Endothelial cell (in vitro differentiated cells): ENCODE measurements at regions not wholly inside any gene's neighbourhood (a gene's known extent, or its start where the extent isn't known, plus 50 kb on each side); places are given as distances from the start of the nearest gene placed in this dataset.

Experiments
- DNase-seq: peaks from one replicate; pipeline ENCODE4 v3.0.0; 2021; ENCODE audit warnings: low spot score
- H3K27ac Mint-ChIP-seq: one replicate; pipeline ENCODE4 v1.8.0; 2021; ENCODE audit warnings: mixed read lengths, inconsistent platforms; ENCODE audit not compliant: unreplicated experiment
- H3K27me3 Mint-ChIP-seq: one replicate; pipeline ENCODE4 v1.8.0; 2021; ENCODE audit warnings: mild to moderate bottlenecking, moderate library complexity, mixed read lengths, inconsistent platforms; ENCODE audit not compliant: unreplicated experiment
- H3K36me3 Mint-ChIP-seq: one replicate; pipeline ENCODE4 v1.8.0; 2021; ENCODE audit warnings: mild to moderate bottlenecking, low read depth, mixed read lengths, inconsistent platforms; ENCODE audit not compliant: unreplicated experiment
- H3K4me1 Mint-ChIP-seq: one replicate; pipeline ENCODE4 v1.8.0; 2021; ENCODE audit warnings: mild to moderate bottlenecking, mixed read lengths, inconsistent platforms; ENCODE audit not compliant: unreplicated experiment
- H3K4me3 Mint-ChIP-seq: one replicate; pipeline ENCODE4 v1.8.0; 2021; ENCODE audit warnings: mild to moderate bottlenecking, mixed read lengths, inconsistent platforms; ENCODE audit not compliant: unreplicated experiment
- H3K9me3 Mint-ChIP-seq: one replicate; pipeline ENCODE4 v1.8.0; 2021; ENCODE audit warnings: mixed read lengths, inconsistent platforms; ENCODE audit not compliant: unreplicated experiment
- TF ChIP-seq, protein P1 (sequence below): fragments of 200-600 bp; sonication (generic); IDR thresholded peaks from one replicate; pipeline ENCODE4 v1.5.0; 2021; ENCODE audit warnings: antibody characterized with exemption; ENCODE audit not compliant: unreplicated experiment

DNA sequence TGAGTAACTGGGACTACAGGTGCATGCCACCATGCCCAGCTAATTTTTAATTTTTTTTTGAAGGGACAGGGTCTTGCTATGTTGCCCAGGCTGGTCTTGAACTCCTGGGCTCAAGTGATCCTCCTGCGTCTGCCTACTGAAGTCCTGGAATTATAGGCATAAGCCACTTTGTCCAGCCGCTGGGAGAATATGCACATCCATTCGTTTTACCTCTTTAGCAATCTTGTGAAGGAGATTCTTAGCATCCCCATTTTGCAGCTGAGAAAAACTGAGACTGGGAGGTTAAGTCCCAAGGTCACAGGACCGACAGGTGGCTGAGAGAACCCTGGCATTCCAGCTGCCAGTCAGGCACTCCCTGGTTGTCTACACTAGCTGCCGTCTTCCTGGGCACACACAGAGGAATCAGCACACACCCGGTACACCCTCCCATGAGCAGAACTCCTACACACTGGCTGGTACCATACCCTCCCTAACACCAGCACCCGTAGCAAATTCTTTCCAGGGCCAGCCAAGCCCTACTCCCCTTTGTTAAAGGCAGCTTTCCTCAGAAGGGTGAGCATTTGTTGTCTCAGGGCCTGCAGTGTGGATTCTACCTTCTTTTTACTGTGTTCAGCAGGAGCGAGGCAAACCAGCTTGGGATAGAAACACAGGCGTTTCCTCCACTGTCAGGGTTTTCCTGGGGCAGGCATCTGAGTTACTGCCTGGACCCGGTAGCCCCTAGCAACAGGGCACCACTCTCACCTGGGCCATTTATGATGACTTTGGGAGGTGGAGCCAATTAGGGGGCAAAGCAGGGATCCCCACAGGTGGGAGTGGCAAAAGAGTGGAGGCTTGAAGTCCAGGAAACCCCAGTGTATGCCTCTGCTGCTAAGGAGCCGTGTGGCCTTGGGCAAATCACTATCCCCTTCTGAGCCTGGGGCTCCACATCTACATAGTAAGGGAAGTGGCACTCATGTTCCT, 70.2 kb downstream of the IRF2BPL start:
- DNase-seq: no peak

DNA sequence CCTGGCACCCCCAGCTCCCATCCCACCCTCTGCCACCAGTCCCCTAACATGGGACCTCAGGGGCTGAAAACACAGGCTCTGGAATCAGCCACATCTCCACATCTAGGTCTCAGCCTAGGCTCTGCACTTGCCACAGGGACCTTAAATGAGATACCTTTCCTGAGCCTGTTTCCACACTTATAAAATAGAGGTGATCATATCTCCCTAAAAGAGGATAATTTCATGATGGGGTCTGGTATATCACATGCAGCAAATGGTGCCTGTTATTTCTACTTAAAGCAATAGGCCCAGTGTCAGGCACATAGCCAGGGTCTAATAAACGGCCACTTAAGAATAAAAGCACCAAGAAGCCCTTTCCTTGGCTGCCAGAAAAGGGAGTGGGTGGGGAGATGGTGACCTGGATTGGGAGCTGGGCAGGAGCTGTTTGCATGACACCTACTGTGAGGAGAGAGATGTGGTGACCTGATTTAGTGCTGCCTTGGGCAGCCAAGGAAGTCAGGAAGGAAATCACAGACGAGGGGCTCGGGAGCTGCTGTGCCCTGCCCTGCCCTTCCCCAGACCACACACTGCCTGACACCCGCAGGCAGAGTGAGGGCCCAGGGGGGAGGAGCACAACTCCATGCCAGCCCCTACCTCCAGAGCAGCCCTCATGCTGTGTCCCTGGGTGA, 71.2 kb downstream of the IRF2BPL start:
- H3K4me1 Mint-ChIP-seq: peaks cover 40% of the 10 kb centered on the region
- H3K9me3 Mint-ChIP-seq: no peaks in the 10 kb centered on the region
- H3K36me3 Mint-ChIP-seq: no peaks in the 10 kb centered on the region
- TF ChIP-seq, protein P1, sequence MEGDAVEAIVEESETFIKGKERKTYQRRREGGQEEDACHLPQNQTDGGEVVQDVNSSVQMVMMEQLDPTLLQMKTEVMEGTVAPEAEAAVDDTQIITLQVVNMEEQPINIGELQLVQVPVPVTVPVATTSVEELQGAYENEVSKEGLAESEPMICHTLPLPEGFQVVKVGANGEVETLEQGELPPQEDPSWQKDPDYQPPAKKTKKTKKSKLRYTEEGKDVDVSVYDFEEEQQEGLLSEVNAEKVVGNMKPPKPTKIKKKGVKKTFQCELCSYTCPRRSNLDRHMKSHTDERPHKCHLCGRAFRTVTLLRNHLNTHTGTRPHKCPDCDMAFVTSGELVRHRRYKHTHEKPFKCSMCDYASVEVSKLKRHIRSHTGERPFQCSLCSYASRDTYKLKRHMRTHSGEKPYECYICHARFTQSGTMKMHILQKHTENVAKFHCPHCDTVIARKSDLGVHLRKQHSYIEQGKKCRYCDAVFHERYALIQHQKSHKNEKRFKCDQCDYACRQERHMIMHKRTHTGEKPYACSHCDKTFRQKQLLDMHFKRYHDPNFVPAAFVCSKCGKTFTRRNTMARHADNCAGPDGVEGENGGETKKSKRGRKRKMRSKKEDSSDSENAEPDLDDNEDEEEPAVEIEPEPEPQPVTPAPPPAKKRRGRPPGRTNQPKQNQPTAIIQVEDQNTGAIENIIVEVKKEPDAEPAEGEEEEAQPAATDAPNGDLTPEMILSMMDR: no peak
- H3K27ac Mint-ChIP-seq: peak overlapping the region; percentile 18
- peaks cover 20% of the 10 kb centered on the region for H3K27me3 Mint-ChIP-seq
- DNase-seq: no peak
- H3K4me3 Mint-ChIP-seq: no peak overlapping the region

More for the DNA sequence above, 70.2 kb downstream of the IRF2BPL start:
- Mint-ChIP-seq H3K9me3 (no peaks in the 10 kb centered on the region), H3K36me3 (no peaks in the 10 kb centered on the region), H3K27ac (no peak overlapping the region), H3K27me3 (peaks cover 20% of the 10 kb centered on the region), H3K4me1 (peaks cover 40% of the 10 kb centered on the region), H3K4me3 (no peak overlapping the region)
- TF ChIP-seq, protein P1: no peak

DNA sequence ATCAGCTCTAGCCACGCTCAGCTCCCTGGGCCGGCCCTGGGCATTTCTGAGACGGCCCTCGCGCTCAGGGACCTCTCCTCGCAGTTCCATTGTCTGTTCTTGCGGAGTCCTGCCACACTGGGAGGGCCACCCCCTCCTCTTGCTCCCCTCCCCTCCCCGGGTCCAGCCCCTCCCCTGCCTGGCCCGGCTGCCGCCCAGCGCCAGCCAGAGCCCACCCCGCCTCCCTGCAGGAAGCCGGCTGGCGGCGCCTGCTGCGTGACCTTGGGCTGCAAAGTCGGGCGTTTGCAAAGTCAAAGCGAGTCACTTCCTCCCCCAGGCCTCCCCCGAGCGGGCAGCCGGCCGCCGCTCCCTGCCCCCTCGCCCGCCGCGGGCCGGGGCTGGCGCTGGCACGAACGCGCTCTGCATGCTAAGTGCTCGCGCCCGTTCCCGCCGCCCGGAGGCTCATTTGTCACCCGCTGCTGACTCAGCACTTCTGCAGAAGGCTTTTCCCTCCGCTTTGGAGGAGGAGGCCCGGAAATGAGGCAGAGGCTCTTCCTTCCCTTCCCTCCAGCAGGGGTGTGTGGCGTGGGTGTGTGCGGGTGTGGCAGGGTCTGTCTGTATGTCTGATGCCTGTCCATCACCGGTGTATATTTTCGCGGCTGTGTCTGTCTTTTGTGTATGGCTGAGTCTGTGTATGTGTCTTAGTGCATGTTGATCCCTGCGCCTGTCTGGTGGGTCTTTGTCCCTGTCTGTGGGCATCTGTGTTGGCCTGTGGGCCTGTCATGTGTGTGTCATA, 72.0 kb downstream of the IRF2BPL start:
- TF ChIP-seq, protein P1: no peak
- Mint-ChIP-seq H3K27me3 (peaks cover 16% of the 10 kb centered on the region), H3K4me3 (peak overlapping the region; percentile 88), H3K27ac (peak overlapping the region; percentile 93), H3K9me3 (no peaks in the 10 kb centered on the region), H3K36me3 (no peaks in the 10 kb centered on the region), H3K4me1 (peaks cover 37% of the 10 kb centered on the region)
- peak; percentile 81 for DNase-seq

DNA sequence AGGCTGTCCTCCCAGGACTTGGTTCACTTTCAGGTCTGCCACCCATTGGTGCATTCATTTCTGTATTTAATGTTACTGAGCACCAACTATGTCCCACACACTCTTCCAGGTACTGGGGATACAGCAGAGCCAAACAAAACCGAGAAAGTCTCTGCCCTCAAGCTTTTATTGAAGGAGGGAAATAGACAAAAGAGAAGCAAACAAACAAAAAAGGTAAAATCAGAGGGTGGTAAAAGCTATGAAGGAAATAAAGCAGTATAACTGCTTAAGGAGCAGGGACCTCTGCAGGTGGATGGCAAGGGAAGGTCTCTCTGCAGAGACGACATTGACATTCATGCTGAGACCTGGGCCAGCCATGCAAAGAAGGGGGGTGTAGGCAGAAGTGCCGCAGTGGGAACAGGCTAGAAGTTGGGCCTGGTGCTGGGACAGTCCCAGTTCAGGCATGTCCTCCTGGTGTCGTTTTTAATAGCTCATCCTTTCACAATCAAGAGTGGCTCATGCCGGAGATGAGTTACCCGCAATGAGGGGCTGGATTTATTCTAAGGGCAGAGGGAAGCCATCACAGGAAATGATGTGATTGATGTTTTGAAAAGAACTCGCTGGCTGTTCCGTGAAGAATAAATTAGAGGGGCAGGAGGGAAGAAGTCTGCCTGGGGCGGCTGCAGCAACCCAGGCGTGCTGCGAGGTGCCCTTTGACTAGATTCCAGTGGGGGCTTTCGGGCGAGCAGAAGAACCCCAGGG, 72.8 kb downstream of the IRF2BPL start:
- no peaks in the 10 kb centered on the region for H3K36me3 Mint-ChIP-seq
- H3K4me3 Mint-ChIP-seq: peak overlapping the region; percentile 88
- H3K27me3 Mint-ChIP-seq: peaks cover 19% of the 10 kb centered on the region
- H3K4me1 Mint-ChIP-seq: peaks cover 41% of the 10 kb centered on the region
- H3K27ac Mint-ChIP-seq: peak overlapping the region; percentile 83
- no peak for DNase-seq
- TF ChIP-seq, protein P1: no peak
- H3K9me3 Mint-ChIP-seq: no peaks in the 10 kb centered on the region
